ENCODE measurements at regions not wholly inside any gene's neighbourhood (a gene's known extent, or its start where the extent isn't known, plus 50 kb on each side); places are given as distances from the start of the nearest gene placed in this dataset.

- H3K27ac ChIP-seq = no peak overlapping the region
- no peak for TF ChIP-seq CTCF (conservative IDR thresholded peaks at IDR 0.05)
Observed at GRCh38 chr5:31113101-31113500, 80.4 kb upstream of the CDH6 start.

DNA sequence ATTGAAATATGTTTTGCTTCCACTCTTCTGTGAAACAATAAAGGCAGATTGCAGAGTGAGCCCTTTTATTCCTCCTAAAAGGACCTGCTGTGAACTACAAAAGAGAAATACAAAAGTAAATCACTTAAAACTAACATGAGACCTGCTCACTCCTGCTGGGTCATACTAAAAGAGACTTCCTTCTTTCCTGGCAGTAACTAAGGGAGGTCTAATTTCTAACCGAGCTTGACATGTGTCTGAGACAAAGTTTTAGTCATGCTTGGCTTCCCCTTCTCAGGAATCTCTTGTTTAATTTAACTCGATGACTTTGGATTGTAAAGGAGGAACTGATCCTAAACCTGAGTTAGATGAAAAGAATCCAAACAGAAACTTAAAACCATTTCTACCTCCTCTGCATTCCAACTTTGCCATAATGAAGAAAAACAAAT, 86.4 kb upstream of the CDH6 start:
- H3K27ac ChIP-seq = no peak overlapping the region

GRCh38 chr5:31106691-31107090, 86.8 kb upstream of the CDH6 start:
- TF ChIP-seq CTCF (conservative IDR thresholded peaks at IDR 0.05) = no peak
- H3K27ac ChIP-seq = no peak overlapping the region

More for the DNA sequence above, 86.4 kb upstream of the CDH6 start:
- no peak for TF ChIP-seq CTCF (conservative IDR thresholded peaks at IDR 0.05)

GRCh38 chr5:31106278-31106677, 87.2 kb upstream of the CDH6 start:
- H3K27ac ChIP-seq = no peak overlapping the region
- no peak for TF ChIP-seq CTCF (conservative IDR thresholded peaks at IDR 0.05)

DNA sequence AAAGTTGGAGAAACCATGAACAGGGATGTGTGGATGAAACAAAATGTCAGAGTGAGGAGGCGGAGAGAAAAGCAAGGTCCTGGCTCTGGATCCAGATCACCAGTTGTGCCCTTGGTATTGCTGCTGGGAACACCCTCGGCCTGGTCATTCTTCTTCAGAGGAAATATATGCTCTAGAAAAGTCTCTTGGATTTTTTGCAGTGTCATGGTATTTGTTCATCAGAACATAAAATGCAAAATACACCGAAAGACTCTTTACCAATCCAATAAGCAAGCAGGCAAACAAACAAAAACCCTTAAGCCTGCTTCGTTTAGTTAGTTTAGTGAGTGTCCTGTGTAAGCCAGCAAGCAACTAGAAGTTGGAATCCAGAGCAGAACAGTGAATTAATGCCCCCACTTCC, 88.7 kb upstream of the CDH6 start:
- no peak overlapping the region for H3K27ac ChIP-seq
- no peak for TF ChIP-seq CTCF (conservative IDR thresholded peaks at IDR 0.05)

DNA sequence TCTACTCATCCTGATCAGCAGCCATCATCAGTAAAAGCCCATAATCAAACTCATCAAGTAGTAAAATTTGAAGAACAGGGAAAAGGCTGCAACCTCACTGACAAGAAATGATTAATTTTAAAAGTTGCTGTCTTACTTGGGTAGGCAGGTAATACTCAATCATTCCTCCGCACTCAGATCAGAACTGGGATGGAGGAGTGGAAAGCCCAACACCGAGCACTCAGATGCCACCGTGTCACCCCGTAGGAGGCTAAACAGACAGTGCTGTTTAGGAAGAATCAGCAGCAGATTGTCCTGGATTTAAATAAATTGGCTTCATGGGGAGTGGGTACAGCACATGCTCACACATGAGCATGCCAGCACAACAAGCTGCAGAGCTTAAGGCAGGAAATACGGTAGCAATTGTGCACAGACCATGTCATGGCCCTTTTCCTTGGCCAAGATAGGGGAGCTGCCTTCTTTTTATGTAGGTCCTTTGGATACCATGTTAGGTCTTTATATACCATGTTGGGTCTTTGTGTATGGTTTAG, 92.6 kb upstream of the CDH6 start:
- no peak for TF ChIP-seq CTCF (conservative IDR thresholded peaks at IDR 0.05)
- H3K27ac ChIP-seq = no peak overlapping the region

DNA sequence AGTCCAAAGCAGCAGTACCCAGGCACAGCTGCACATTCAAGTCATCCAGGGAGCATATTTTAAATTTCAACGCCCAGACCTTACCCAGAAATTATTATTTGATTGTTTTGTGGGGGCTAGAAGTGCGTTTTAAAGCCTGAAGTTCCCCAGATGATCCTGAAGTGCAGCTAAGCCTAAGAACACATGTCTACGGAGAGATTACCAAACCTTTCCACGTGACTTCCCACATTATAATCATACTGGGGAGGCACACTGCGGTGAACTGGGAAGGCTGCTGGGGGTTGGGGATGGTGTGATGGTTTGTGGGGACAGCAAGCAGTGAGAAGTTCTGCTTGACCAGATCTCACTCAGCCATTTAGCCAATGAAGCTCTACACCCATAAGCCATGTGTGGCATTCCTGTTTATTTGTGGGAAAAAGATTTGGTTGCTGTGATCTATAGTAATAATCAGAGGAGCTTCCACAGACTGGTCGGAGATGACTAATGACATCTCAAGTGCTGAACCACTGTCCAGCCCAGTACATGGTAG, 93.4 kb upstream of the CDH6 start:
- no peak for TF ChIP-seq CTCF (conservative IDR thresholded peaks at IDR 0.05)
- H3K27ac ChIP-seq = no peak overlapping the region

Measured in VCaP (cell line).